ENCODE measurements at regions not wholly inside any gene's neighbourhood (a gene's known extent, or its start where the extent isn't known, plus 50 kb on each side); places are given as distances from the start of the nearest gene placed in this dataset.

DNA sequence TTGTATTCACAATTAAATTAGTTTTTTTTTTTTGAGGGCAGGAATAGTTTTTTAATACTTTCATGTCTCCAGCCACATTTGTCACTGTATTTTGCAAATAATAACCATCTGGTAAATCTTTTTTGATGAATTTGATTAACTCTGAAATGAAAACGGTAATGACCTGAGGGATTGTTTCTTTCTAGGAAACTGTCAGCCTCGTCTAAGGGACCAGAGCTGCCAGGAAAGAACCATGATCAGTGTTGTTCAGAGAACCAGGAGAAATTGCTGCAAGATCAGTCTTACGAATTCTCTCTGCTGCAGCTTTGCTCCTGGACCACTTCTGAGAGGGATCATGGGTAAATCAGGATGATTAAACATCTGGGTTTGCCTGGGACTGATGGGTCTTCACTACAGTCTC lies 114.5 kb upstream of the TAF11L2 start:
- ChIA-PET CTCF (no interaction called here), POLR2A (ENCODE audit: low non-redundant PET) (no interaction called here)

DNA sequence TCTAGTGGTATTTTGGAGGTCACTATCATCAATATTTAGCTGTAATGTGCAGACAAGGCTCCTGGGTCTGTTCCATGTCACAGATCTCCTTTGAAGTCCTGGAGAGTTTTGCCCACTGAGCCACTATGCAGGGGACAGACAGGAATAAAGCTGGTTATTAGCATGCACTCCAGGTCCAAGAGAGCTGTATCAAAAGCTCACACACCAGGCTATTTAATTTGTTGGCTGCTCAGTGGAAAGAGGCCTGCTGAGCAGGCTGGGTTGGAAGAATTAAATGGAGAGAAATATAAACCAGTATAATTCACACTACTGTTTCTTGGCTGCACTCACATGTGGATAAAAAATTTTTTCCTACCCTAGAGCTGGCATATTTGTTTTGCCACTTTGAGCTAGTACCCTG lies 113.8 kb upstream of the TAF11L2 start:
- intact Hi-C loops (cut with micrococcal nuclease; ENCODE audit: unreplicated experiment) = no loop called here
- no peak overlapping the region for H3K27ac ChIP-seq (ENCODE audit: low read depth, low read length, poor library complexity, severe bottlenecking)
- peaks cover 4% of the 10 kb centered on the region for H3K9me3 ChIP-seq (ENCODE audit: low read depth, low read length, poor library complexity, severe bottlenecking)
- no TSS peak for BruUV-seq (replicated peaks)
- no peak overlapping the region for H3K4me3 ChIP-seq (ENCODE audit: low read depth, low read length, poor library complexity, severe bottlenecking)
- POLR2A ChIA-PET (ENCODE audit: low non-redundant PET) = interaction anchor here (0.6 kb wide), 1 partner anchor 146 kb away, joined by 3 read pairs; no protein-coding TSS in a partner anchor
- CTCF ChIA-PET = no interaction called here
- H3K4me1 ChIP-seq (ENCODE audit: insufficient read depth, low read length, poor library complexity, severe bottlenecking) = peaks cover 13% of the 10 kb centered on the region
- H3K27me3 ChIP-seq (replicated peaks; ENCODE audit: insufficient read depth, low read depth, low read length, poor library complexity) = no peaks in the 10 kb centered on the region
- H3K36me3 ChIP-seq (ENCODE audit: insufficient read depth, low read length, poor library complexity, severe bottlenecking) = no peaks in the 10 kb centered on the region
- no peak for DNase-seq (ENCODE audit: low spot score)
- TF ChIP-seq, protein P1, sequence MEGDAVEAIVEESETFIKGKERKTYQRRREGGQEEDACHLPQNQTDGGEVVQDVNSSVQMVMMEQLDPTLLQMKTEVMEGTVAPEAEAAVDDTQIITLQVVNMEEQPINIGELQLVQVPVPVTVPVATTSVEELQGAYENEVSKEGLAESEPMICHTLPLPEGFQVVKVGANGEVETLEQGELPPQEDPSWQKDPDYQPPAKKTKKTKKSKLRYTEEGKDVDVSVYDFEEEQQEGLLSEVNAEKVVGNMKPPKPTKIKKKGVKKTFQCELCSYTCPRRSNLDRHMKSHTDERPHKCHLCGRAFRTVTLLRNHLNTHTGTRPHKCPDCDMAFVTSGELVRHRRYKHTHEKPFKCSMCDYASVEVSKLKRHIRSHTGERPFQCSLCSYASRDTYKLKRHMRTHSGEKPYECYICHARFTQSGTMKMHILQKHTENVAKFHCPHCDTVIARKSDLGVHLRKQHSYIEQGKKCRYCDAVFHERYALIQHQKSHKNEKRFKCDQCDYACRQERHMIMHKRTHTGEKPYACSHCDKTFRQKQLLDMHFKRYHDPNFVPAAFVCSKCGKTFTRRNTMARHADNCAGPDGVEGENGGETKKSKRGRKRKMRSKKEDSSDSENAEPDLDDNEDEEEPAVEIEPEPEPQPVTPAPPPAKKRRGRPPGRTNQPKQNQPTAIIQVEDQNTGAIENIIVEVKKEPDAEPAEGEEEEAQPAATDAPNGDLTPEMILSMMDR (conservative IDR thresholded peaks at IDR 0.05; ENCODE audit: low read depth, low read length) = no peak
- no peak for TF ChIP-seq EZH2 (IDR thresholded peaks at IDR 0.05; ENCODE audit: borderline replicate concordance, low read depth, low read length, poor library complexity, severe bottlenecking)

More for the DNA sequence above, 114.5 kb upstream of the TAF11L2 start:
- H3K27me3 ChIP-seq (replicated peaks; ENCODE audit: insufficient read depth, low read depth, low read length, poor library complexity) = no peaks in the 10 kb centered on the region
- no peak overlapping the region for H3K27ac ChIP-seq (ENCODE audit: low read depth, low read length, poor library complexity, severe bottlenecking)
- no peak overlapping the region for H3K4me3 ChIP-seq (ENCODE audit: low read depth, low read length, poor library complexity, severe bottlenecking)
- H3K9me3 ChIP-seq (ENCODE audit: low read depth, low read length, poor library complexity, severe bottlenecking) = no peaks in the 10 kb centered on the region
- DNase-seq (ENCODE audit: low spot score) = no peak
- TF ChIP-seq EZH2 (IDR thresholded peaks at IDR 0.05; ENCODE audit: borderline replicate concordance, low read depth, low read length, poor library complexity, severe bottlenecking) = no peak
- TF ChIP-seq, protein P1 (conservative IDR thresholded peaks at IDR 0.05; ENCODE audit: low read depth, low read length) = no peak
- intact Hi-C loops (cut with micrococcal nuclease; ENCODE audit: unreplicated experiment) = no loop called here
- no peaks in the 10 kb centered on the region for H3K36me3 ChIP-seq (ENCODE audit: insufficient read depth, low read length, poor library complexity, severe bottlenecking)
- H3K4me1 ChIP-seq (ENCODE audit: insufficient read depth, low read length, poor library complexity, severe bottlenecking) = peaks cover 20% of the 10 kb centered on the region
- BruUV-seq (replicated peaks) = no TSS peak

DNA sequence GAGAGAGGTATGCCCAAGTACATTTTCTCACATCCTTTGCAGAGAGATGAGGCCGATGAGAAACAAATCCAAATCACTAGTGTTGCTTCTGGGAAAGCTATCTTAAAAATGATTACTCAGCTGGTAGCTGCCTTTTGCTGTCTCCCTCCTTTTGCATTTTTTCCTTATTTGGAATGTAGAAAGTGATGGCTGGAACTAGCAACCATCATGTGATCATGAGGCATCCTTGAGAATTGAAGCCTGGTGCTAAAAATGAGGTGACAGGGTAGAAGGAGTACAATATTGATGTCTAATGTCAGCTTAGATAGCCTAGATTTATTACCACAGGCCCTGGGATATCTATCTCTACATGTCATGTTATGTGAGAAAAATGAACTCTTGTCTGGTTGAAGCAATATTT lies 109.3 kb upstream of the TAF11L2 start:
- no peaks in the 10 kb centered on the region for H3K27me3 ChIP-seq (replicated peaks; ENCODE audit: insufficient read depth, low read depth, low read length, poor library complexity)
- ChIA-PET CTCF (no interaction called here), POLR2A (ENCODE audit: low non-redundant PET) (no interaction called here)
- intact Hi-C loops (cut with micrococcal nuclease; ENCODE audit: unreplicated experiment) = no loop called here
- H3K27ac ChIP-seq (ENCODE audit: low read depth, low read length, poor library complexity, severe bottlenecking) = no peak overlapping the region
- H3K9me3 ChIP-seq (ENCODE audit: low read depth, low read length, poor library complexity, severe bottlenecking) = peaks cover 4% of the 10 kb centered on the region
- no peak overlapping the region for H3K4me3 ChIP-seq (ENCODE audit: low read depth, low read length, poor library complexity, severe bottlenecking)
- no TSS peak for BruUV-seq (replicated peaks)
- H3K4me1 ChIP-seq (ENCODE audit: insufficient read depth, low read length, poor library complexity, severe bottlenecking) = no peaks in the 10 kb centered on the region
- no peaks in the 10 kb centered on the region for H3K36me3 ChIP-seq (ENCODE audit: insufficient read depth, low read length, poor library complexity, severe bottlenecking)
- no peak for DNase-seq (ENCODE audit: low spot score)
- no peak for TF ChIP-seq EZH2 (IDR thresholded peaks at IDR 0.05; ENCODE audit: borderline replicate concordance, low read depth, low read length, poor library complexity, severe bottlenecking)
- TF ChIP-seq, protein P1 (conservative IDR thresholded peaks at IDR 0.05; ENCODE audit: low read depth, low read length) = no peak
